ENCODE measurements at regions not wholly inside any gene's neighbourhood (a gene's known extent, or its start where the extent isn't known, plus 50 kb on each side); places are given as distances from the start of the nearest gene placed in this dataset.

- ChIA-PET POLR2A (no interaction called here), CTCF (no interaction called here)
- H3K4me1 Mint-ChIP-seq, result no peaks in the 10 kb centered on the region
- H3K9me3 Mint-ChIP-seq (ENCODE audit: insufficient read depth), result no peaks in the 10 kb centered on the region
- no peak overlapping the region for H3K9ac ChIP-seq (ENCODE audit: low read length)
- H3K27ac Mint-ChIP-seq, result no peak overlapping the region
- H3K27me3 Mint-ChIP-seq, result no peaks in the 10 kb centered on the region
- H3K4me3 Mint-ChIP-seq, result no peak overlapping the region
- intact Hi-C loops (cut with micrococcal nuclease), result no loop called here
- no peaks in the 10 kb centered on the region for H3K9me3 ChIP-seq (ENCODE audit: control extremely low read depth in 1 of 3, control insufficient read depth in 2 of 3, insufficient read depth in 1 of 3, low read length in 2 of 3)
- ATAC-seq (ENCODE audit: low read depth) (no peak), DNase-seq (no peak)
- H3K4me2 ChIP-seq (replicated peaks; ENCODE audit: low read depth, low read length, poor library complexity, severe bottlenecking), result no peak overlapping the region
- no peaks in the 10 kb centered on the region for H3K36me3 ChIP-seq (replicated peaks in 1 of 2; ENCODE audit: control extremely low read depth in 1 of 2, control insufficient read depth in 1 of 2, extremely low read depth in 1 of 2, insufficient read depth in 2 of 2, low read length in 1 of 2)
- WGBS (ENCODE audit: insufficient coverage), result no CpG with 5 or more reads among the region's 2 CpGs
- H3K4me1 ChIP-seq (ENCODE audit: control insufficient read depth in 2 of 2, insufficient read depth in 2 of 2, low read length in 2 of 2), result no peaks in the 10 kb centered on the region
- no peaks in the 10 kb centered on the region for H4K20me1 ChIP-seq (ENCODE audit: control insufficient read depth, insufficient read depth, low read length, poor library complexity, severe bottlenecking)
- no peak overlapping the region for H2AFZ ChIP-seq (ENCODE audit: insufficient read depth, low read depth, low read length, poor library complexity, severe bottlenecking)
- H3K4me3 ChIP-seq (ENCODE audit: control extremely low read depth in 1 of 5, extremely low read depth in 1 of 5, insufficient read depth in 1 of 5, low read depth in 2 of 5, low read length in 4 of 5), result no peak overlapping the region
- H3K27ac ChIP-seq (ENCODE audit: low read length in 2 of 2), result no peak overlapping the region
- no peaks in the 10 kb centered on the region for H3K27me3 ChIP-seq (replicated peaks in 1 of 4; ENCODE audit: control extremely low read depth in 1 of 4, control insufficient read depth in 3 of 4, insufficient read depth in 4 of 4, low read length in 3 of 4)
- H3K79me2 ChIP-seq (ENCODE audit: control insufficient read depth, insufficient read depth, low read length), result no peaks in the 10 kb centered on the region
- TF ChIP-seq EZH2 (IDR thresholded peaks at IDR 0.05; ENCODE audit: borderline replicate concordance, insufficient read depth, low read depth, low read length, poor library complexity, severe bottlenecking) (no peak), CTCF (IDR thresholded peaks at IDR 0.05) (no peak)
Observed at GRCh38 chr5:74927336-74927735, 61.1 kb upstream of the FAM169A start.

- H2AFZ ChIP-seq (ENCODE audit: insufficient read depth, low read depth, low read length, poor library complexity, severe bottlenecking), result no peak overlapping the region
- no peaks in the 10 kb centered on the region for H4K20me1 ChIP-seq (ENCODE audit: control insufficient read depth, insufficient read depth, low read length, poor library complexity, severe bottlenecking)
- ATAC-seq (ENCODE audit: low read depth) (no peak), DNase-seq (peak; percentile 27)
- H3K27ac Mint-ChIP-seq, result no peak overlapping the region
- H3K9me3 ChIP-seq (ENCODE audit: control extremely low read depth in 1 of 3, control insufficient read depth in 2 of 3, insufficient read depth in 1 of 3, low read length in 2 of 3), result no peaks in the 10 kb centered on the region
- no peaks in the 10 kb centered on the region for H3K9me3 Mint-ChIP-seq (ENCODE audit: insufficient read depth)
- intact Hi-C loops (cut with micrococcal nuclease), result loop anchor here (10.0 kb wide), 1 partner anchor 1015 kb away; no protein-coding TSS in a partner anchor
- no peak overlapping the region for H3K4me3 Mint-ChIP-seq
- H3K27me3 Mint-ChIP-seq, result peaks cover 9% of the 10 kb centered on the region
- H3K4me1 Mint-ChIP-seq, result no peaks in the 10 kb centered on the region
- ChIA-PET POLR2A (no interaction called here), CTCF (interaction anchor here (1.6 kb wide), 1 partner anchor 246 kb away, joined by 8 read pairs; no protein-coding TSS in a partner anchor)
- TF ChIP-seq CTCF (IDR thresholded peaks at IDR 0.05) (peak; percentile 45), EZH2 (IDR thresholded peaks at IDR 0.05; ENCODE audit: borderline replicate concordance, insufficient read depth, low read depth, low read length, poor library complexity, severe bottlenecking) (no peak)
- no peaks in the 10 kb centered on the region for H3K36me3 ChIP-seq (replicated peaks in 1 of 2; ENCODE audit: control extremely low read depth in 1 of 2, control insufficient read depth in 1 of 2, extremely low read depth in 1 of 2, insufficient read depth in 2 of 2, low read length in 1 of 2)
- no peaks in the 10 kb centered on the region for H3K4me1 ChIP-seq (ENCODE audit: control insufficient read depth in 2 of 2, insufficient read depth in 2 of 2, low read length in 2 of 2)
- H3K27ac ChIP-seq (ENCODE audit: low read length in 2 of 2), result no peak overlapping the region
- 50% methylated on average over 1 of the region's 6 CpGs for WGBS (ENCODE audit: insufficient coverage)
- H3K4me2 ChIP-seq (replicated peaks; ENCODE audit: low read depth, low read length, poor library complexity, severe bottlenecking), result no peak overlapping the region
- H3K4me3 ChIP-seq (ENCODE audit: control extremely low read depth in 1 of 5, extremely low read depth in 1 of 5, insufficient read depth in 1 of 5, low read depth in 2 of 5, low read length in 4 of 5), result no peak overlapping the region
- no peaks in the 10 kb centered on the region for H3K79me2 ChIP-seq (ENCODE audit: control insufficient read depth, insufficient read depth, low read length)
- H3K9ac ChIP-seq (ENCODE audit: low read length), result no peak overlapping the region
- peaks cover 0 to 5% (median 0%) of the 10 kb centered on the region in 4 experiments for H3K27me3 ChIP-seq (replicated peaks in 1 of 4; ENCODE audit: control extremely low read depth in 1 of 4, control insufficient read depth in 3 of 4, insufficient read depth in 4 of 4, low read length in 3 of 4)
Observed at GRCh38 chr5:74919487-74919886, 53.3 kb upstream of the FAM169A start.
